Endothelial cell of umbilical vein (primary cell): ENCODE measurements at regions not wholly inside any gene's neighbourhood (a gene's known extent, or its start where the extent isn't known, plus 50 kb on each side); places are given as distances from the start of the nearest gene placed in this dataset.

Experiments
- BruUV-seq: library from RNA; stranded (reverse); fragments of 400-500 nt; replicated peaks from 2 replicates; lab custom pipeline; 2021; lab: Mats Ljungman, UMichigan
- CTCF ChIA-PET: fragments of 300-600, 350-600 bp; sonication (Branson Sonifier 250); formaldehyde crosslinking; loops from one replicate; lab custom pipeline; 2021; ENCODE audit warnings: antibody characterized with exemption, inconsistent platforms; lab: Charles Lee
- POLR2A ChIA-PET: fragments of 300-600, 350-600 bp; sonication (Branson Sonifier 250); formaldehyde crosslinking; loops from one replicate; lab custom pipeline; 2021; ENCODE audit warnings: antibody characterized with exemption, inconsistent platforms; lab: Charles Lee
- DNase-seq: peaks from one replicate; pipeline ENCODE4 v3.0.0-alpha.2; 2011; ENCODE audit warnings: low read depth, low spot score
- FAIRE-seq: peaks from 2 replicates; lab custom pipeline; 2011; peaks lifted over from hg19 to GRCh38; lab: Jason Lieb, UNC
- H2AFZ ChIP-seq: 2 replicates; pipeline ENCODE4 v1.6.0; 2012; ENCODE audit warnings: low read depth, low read length, control low read depth, inconsistent platforms
- H3K27ac ChIP-seq: 2 replicates; pipeline ENCODE4 v1.5.1; 2011; ENCODE audit warnings: low read depth, mild to moderate bottlenecking, control low read depth, low read length, moderate library complexity; ENCODE audit not compliant: insufficient read depth
- H3K27me3 ChIP-seq, 2 experiments: 2 replicates each; pipeline versions ENCODE4 v1.6.0 to v1.6.1; 2011; ENCODE audit warnings: low read length in 2 of 2, mixed read lengths in 1 of 2; ENCODE audit not compliant: control insufficient read depth in 2 of 2, insufficient read depth in 2 of 2
- H3K36me3 ChIP-seq, 2 experiments: 2 replicates in 1 of 2; 3 replicates in 1 of 2; pipeline ENCODE4 v1.5.1; 2011; ENCODE audit warnings: low read length in 2 of 2, mild to moderate bottlenecking in 1 of 2, moderate library complexity in 1 of 2; ENCODE audit not compliant: control insufficient read depth in 2 of 2, insufficient read depth in 2 of 2; ENCODE audit errors: extremely low read depth in 1 of 2
- H3K4me1 ChIP-seq: 3 replicates; pipeline ENCODE4 v1.5.1; 2011; ENCODE audit warnings: mild to moderate bottlenecking, low read length; ENCODE audit not compliant: control insufficient read depth, insufficient read depth; ENCODE audit errors: extremely low read depth
- H3K4me2 ChIP-seq: 2 replicates; pipeline ENCODE4 v1.6.1; 2011; ENCODE audit warnings: low read length, control low read depth, mixed read lengths; ENCODE audit not compliant: insufficient read depth
- H3K4me3 ChIP-seq, 3 experiments: fragments of 200-600 bp in 1 of 3; sonication (generic), shearing (Covaris generic) in 1 of 3; replicated peaks in 1 of 3; 2 replicates each; pipeline ENCODE4 v1.5.1; 2011 to 2016; ENCODE audit warnings: control low read depth in 3 of 3, low read length in 3 of 3, mild to moderate bottlenecking in 2 of 3, inconsistent platforms in 1 of 3, low read depth in 1 of 3, moderate library complexity in 1 of 3; ENCODE audit not compliant: insufficient read depth in 1 of 3
- H3K79me2 ChIP-seq: 2 replicates; pipeline ENCODE4 v1.6.0; 2012; ENCODE audit warnings: low read length, inconsistent platforms; ENCODE audit not compliant: control insufficient read depth, insufficient read depth
- H3K9ac ChIP-seq: replicated peaks from 2 replicates; pipeline ENCODE3; 2011; ENCODE audit warnings: low read length, control low read depth; ENCODE audit not compliant: insufficient read depth; ENCODE audit errors: extremely low read depth
- H3K9me1 ChIP-seq: replicated peaks from 3 replicates; pipeline ENCODE4 v1.6.0; 2011; ENCODE audit warnings: mild to moderate bottlenecking, low read length; ENCODE audit not compliant: control insufficient read depth, insufficient read depth; ENCODE audit errors: extremely low read depth
- H3K9me3 ChIP-seq: replicated peaks from 2 replicates; pipeline ENCODE4 v1.5.1; 2012; ENCODE audit warnings: low read length, inconsistent platforms; ENCODE audit not compliant: control insufficient read depth, insufficient read depth
- H4K20me1 ChIP-seq: replicated peaks from 2 replicates; pipeline ENCODE3; 2011; ENCODE audit warnings: mild to moderate bottlenecking, low read length; ENCODE audit not compliant: control insufficient read depth, insufficient read depth; ENCODE audit errors: extremely low read depth
- CTCF ChIP-seq, 2 donors: IDR thresholded peaks; 1 replicate in 1 of 2; 2 replicates in 1 of 2; pipeline ENCODE4 v1.5.1; 2011; ENCODE audit warnings: low read length in 2 of 2, mild to moderate bottlenecking in 2 of 2, moderate library complexity in 2 of 2, control low read depth in 1 of 2, inconsistent platforms in 1 of 2, low read depth in 1 of 2; ENCODE audit not compliant: insufficient read depth in 1 of 2; ENCODE audit errors: extremely low read depth in 1 of 2
- EZH2 ChIP-seq: IDR thresholded peaks from 2 replicates; pipeline ENCODE4 v1.6.1; 2012; ENCODE audit warnings: borderline replicate concordance, low read depth, mild to moderate bottlenecking, moderate library complexity, low read length, inconsistent platforms; ENCODE audit not compliant: severe bottlenecking
- FOS ChIP-seq: IDR thresholded peaks from 2 replicates; pipeline ENCODE4 v1.6.1; 2011; ENCODE audit warnings: mild to moderate bottlenecking, low read length, moderate library complexity, borderline replicate concordance; ENCODE audit not compliant: insufficient read depth
- GATA2 ChIP-seq: IDR thresholded peaks from 2 replicates; pipeline ENCODE4 v1.7.0; 2011; ENCODE audit warnings: low read depth, mild to moderate bottlenecking, moderate library complexity, mixed read lengths, low read length; ENCODE audit not compliant: insufficient read length, insufficient read depth
- JUN ChIP-seq: IDR thresholded peaks from 2 replicates; pipeline ENCODE4 v1.6.1; 2011; ENCODE audit warnings: borderline replicate concordance, low read depth; ENCODE audit not compliant: insufficient read length, insufficient read depth
- MAX ChIP-seq: IDR thresholded peaks from 2 replicates; pipeline ENCODE4 v1.6.1; 2011; ENCODE audit not compliant: insufficient read depth, insufficient read length
- MYC ChIP-seq: IDR thresholded peaks from one replicate; pipeline ENCODE4 v1.6.1; 2011; ENCODE audit warnings: mild to moderate bottlenecking, low read depth, low read length
- POLR2A ChIP-seq: IDR thresholded peaks from 2 replicates; pipeline ENCODE4 v1.6.1; 2012; ENCODE audit warnings: low read depth, mild to moderate bottlenecking, control low read depth, low read length
- POLR2AphosphoS5 ChIP-seq: IDR thresholded peaks from 2 replicates; pipeline ENCODE4 v1.6.1; 2012; ENCODE audit warnings: low read depth, mild to moderate bottlenecking, control low read depth, low read length, moderate library complexity; ENCODE audit not compliant: insufficient read depth
- dilution Hi-C: fragments of 300-500 bp; cut with MboI; formaldehyde crosslinking; loops from one replicate; pipeline ENCODE4 v1.15.0; 2019; ENCODE audit warnings: low sequenced_read_pairs; ENCODE audit not compliant: extremely low pct_ligation_motif_present
- intact Hi-C: fragments of 100-400 bp; cut with micrococcal nuclease; formaldehyde crosslinking; loops from one replicate; pipeline ENCODE4 v1.10.0; 2022

GRCh38 chr21:41562101-41563000, 54.4 kb upstream of the TMPRSS2 start:
- intact Hi-C loops (no loop called here), dilution Hi-C loops (no loop called here)
- H3K27ac ChIP-seq = no peak overlapping the region
- BruUV-seq = no TSS peak
- TF ChIP-seq GATA2 = no peak
- TF ChIP-seq POLR2A = no peak
- TF ChIP-seq CTCF (IDR thresholded peaks at IDR 0.05; ENCODE audit: extremely low read depth in 1 of 2, insufficient read depth in 1 of 2, low read depth in 1 of 2, low read length in 2 of 2) = no peak
- no peak for TF ChIP-seq EZH2
- no peak for TF ChIP-seq FOS
- TF ChIP-seq POLR2AphosphoS5 = no peak
- no peak for TF ChIP-seq MYC
- no peak for TF ChIP-seq JUN
- TF ChIP-seq MAX = no peak
- POLR2A ChIA-PET = no interaction called here
- peaks cover 0 to 3% of the 10 kb centered on the region in 2 experiments for H3K27me3 ChIP-seq
- no peak overlapping the region for H2AFZ ChIP-seq
- H3K4me2 ChIP-seq = no peak overlapping the region
- no peak for DNase-seq
- H3K79me2 ChIP-seq = no peaks in the 10 kb centered on the region
- no peaks in the 10 kb centered on the region for H4K20me1 ChIP-seq
- H3K9me3 ChIP-seq = no peaks in the 10 kb centered on the region
- no peaks in the 10 kb centered on the region for H3K4me1 ChIP-seq
- H3K9ac ChIP-seq = no peak overlapping the region
- no peak overlapping the region for H3K4me3 ChIP-seq
- CTCF ChIA-PET = no interaction called here
- no peak for FAIRE-seq
- no peaks in the 10 kb centered on the region for H3K36me3 ChIP-seq
- no peaks in the 10 kb centered on the region for H3K9me1 ChIP-seq
